Astrocyte of the cerebellum (primary cell): ENCODE measurements at regions not wholly inside any gene's neighbourhood (a gene's known extent, or its start where the extent isn't known, plus 50 kb on each side); places are given as distances from the start of the nearest gene placed in this dataset.
A peak's percentile ranks its signal among the peaks of the same experiment; 100 is the strongest.

ENCODE experiments used
- DNase-seq: peaks from one replicate; pipeline ENCODE4 v3.0.0-alpha.2; 2011; ENCODE audit warnings: low read depth
- H3K4me3 ChIP-seq: 2 replicates; pipeline ENCODE4 v1.5.1; 2011; ENCODE audit warnings: mild to moderate bottlenecking, low read depth, low read length, moderate library complexity
- in situ Hi-C: cut with HindIII; loops from 2 replicates; pipeline ENCODE4 v1.10.0; 2017; ENCODE audit warnings: low sequenced_read_pairs
- TF ChIP-seq, protein P1 (sequence below): IDR thresholded peaks from 2 replicates; pipeline ENCODE4 v1.5.1; 2012; ENCODE audit warnings: low read length, low read depth, moderate library complexity, mild to moderate bottlenecking; ENCODE audit errors: missing control alignments

DNA sequence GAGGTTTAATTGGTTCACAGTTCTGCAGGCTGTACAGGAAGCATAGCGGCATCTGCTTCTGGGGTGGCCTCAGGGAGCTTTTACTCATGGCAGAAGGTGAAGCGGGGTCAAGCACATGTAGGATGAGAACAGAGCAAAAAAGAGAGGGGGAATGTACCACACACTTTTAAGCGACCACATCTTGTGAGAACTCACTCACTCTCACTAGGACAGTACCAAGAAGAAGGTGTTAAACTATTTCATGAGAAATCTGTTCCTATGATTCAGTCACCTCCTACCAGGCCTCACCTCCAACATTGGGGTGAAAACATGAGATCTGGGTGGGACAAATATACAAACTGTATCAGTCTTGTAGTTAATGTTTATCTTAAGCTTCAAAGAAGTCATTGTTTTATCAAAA lies 174.7 kb downstream of the GNAI1 start:
- TF ChIP-seq, protein P1, sequence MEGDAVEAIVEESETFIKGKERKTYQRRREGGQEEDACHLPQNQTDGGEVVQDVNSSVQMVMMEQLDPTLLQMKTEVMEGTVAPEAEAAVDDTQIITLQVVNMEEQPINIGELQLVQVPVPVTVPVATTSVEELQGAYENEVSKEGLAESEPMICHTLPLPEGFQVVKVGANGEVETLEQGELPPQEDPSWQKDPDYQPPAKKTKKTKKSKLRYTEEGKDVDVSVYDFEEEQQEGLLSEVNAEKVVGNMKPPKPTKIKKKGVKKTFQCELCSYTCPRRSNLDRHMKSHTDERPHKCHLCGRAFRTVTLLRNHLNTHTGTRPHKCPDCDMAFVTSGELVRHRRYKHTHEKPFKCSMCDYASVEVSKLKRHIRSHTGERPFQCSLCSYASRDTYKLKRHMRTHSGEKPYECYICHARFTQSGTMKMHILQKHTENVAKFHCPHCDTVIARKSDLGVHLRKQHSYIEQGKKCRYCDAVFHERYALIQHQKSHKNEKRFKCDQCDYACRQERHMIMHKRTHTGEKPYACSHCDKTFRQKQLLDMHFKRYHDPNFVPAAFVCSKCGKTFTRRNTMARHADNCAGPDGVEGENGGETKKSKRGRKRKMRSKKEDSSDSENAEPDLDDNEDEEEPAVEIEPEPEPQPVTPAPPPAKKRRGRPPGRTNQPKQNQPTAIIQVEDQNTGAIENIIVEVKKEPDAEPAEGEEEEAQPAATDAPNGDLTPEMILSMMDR = no peak
- DNase-seq = no peak
- H3K4me3 ChIP-seq = no peak overlapping the region
- in situ Hi-C loops = no loop called here

DNA sequence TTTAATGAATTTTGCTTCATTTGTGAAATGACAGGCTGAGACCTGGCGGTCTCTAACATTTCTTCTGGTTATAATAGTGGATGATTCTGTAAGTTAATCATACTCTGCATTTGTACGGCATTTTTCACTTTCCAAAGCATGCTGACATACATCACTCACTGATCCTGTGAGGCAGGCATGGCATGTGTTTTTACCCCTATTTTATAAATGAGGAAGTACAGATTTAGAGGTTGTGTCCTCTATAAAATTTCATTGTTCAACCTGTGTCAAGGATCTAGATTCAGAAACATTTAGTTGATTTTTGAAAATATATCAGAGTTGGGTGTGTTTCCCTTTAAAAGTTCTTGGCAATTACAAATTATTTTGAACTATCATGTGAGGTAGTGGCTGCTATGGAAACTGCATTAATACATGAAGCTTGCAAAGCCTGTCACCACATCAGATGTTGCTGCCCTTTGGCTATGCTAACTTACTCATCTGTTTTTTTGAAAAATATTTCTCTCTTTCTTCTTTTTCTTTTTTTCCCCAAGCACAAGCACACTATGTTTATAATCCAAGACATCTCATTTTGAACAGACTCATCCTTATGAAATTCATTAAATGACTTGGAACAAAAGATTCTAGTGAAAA lies 172.7 kb downstream of the GNAI1 start:
- TF ChIP-seq, protein P1 = no peak
- in situ Hi-C loops = no loop called here
- H3K4me3 ChIP-seq = no peak overlapping the region
- DNase-seq = peak; percentile 55

DNA sequence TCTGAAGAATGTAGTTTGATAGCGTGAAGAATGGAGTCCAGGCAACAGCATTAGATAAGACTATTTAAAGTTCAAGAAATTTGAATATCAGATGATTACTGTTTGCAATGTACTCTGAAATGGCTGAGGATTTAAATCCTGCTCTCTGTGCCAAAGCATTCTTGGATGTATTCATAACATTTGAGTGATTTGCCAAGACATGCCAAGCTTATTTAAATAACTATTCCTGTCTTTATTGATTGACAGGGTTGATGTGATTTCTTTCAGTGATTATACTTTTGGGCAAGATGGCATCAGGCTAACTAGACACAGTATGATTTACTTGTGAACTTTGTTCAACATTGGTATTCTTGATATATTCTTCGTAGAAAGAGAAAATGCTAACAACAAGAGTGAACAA lies 168.7 kb downstream of the GNAI1 start:
- in situ Hi-C loops = no loop called here
- no peak for DNase-seq
- H3K4me3 ChIP-seq = no peak overlapping the region
- TF ChIP-seq, protein P1 = no peak

DNA sequence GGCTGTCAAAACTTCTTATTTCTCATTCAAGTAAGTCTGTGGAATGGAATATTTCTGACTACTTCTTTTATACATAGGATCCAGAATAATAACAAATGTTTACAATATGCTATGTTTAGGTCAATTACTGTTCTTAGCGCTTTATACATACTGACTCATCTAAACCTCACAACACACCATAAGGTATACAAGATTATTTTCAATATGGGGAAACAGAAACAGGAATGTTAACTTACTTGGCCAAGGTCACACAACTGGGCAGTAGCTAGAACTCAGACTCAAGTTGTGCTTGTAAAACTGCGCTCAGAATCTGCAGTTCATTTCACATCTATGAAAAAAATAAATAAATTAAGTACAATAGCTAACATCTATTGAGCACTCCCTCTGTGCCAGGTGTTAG lies 168.0 kb downstream of the GNAI1 start:
- no peak overlapping the region for H3K4me3 ChIP-seq
- TF ChIP-seq, protein P1 = no peak
- no peak for DNase-seq
- in situ Hi-C loops = no loop called here

DNA sequence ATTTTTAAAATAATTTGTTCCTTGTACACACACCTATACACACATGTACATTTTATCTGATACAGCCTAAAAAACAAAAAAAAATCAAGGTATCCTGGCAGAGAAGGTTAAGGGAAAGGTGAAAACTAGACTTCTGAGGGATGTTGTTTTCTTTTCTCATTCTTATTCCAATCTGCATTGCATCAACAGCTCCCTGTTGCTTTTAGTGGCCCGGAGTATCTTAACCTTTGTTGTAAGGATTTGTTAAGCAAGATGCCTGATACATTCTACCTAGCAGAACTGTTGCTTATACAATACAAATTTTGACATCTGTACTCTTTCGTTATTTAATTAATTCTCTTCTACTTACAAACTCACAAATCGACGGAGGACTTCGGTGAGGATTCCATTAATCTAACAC lies 167.4 kb downstream of the GNAI1 start:
- in situ Hi-C loops = no loop called here
- no peak for DNase-seq
- H3K4me3 ChIP-seq = no peak overlapping the region
- TF ChIP-seq, protein P1 = no peak

DNA sequence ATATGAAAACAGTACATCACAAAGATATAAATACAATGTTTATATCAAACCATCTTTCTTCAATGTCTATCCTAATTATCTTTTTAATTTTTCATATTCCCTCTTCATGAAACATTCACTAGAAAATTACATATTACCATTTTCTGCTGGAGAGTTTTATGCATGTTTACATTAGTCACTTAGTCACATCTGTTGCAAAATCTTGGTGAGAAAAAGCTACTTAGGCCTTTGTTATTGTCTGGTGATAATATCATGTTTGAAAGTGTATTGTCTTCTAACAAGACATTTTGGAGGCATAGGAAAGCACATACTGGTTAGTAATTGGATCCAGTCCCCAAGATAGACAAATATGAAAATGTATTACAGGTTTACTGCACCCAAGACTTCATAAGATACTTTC lies 163.6 kb downstream of the GNAI1 start:
- DNase-seq = no peak
- in situ Hi-C loops = no loop called here
- no peak overlapping the region for H3K4me3 ChIP-seq
- TF ChIP-seq, protein P1 = no peak
